ENCODE measurements at regions not wholly inside any gene's neighbourhood (a gene's known extent, or its start where the extent isn't known, plus 50 kb on each side); places are given as distances from the start of the nearest gene placed in this dataset.

- no peak for DNase-seq (ENCODE audit: low read depth in 2 of 2)
Measured at GRCh38 chr11:19519912-19520641, 192.6 kb upstream of the NAV2 start.

- DNase-seq (ENCODE audit: low read depth in 2 of 2) = no peak
Measured at GRCh38 chr11:19519353-19519752, 193.3 kb upstream of the NAV2 start.

- no peak for DNase-seq (ENCODE audit: low read depth in 2 of 2)
Measured at GRCh38 chr11:19513253-19513652, 199.4 kb upstream of the NAV2 start.

GRCh38 chr11:19512618-19513017, 200.0 kb upstream of the NAV2 start:
- DNase-seq (ENCODE audit: low read depth in 2 of 2) = no peak

GRCh38 chr11:19511413-19512183, 201.0 kb upstream of the NAV2 start:
- no peak for DNase-seq (ENCODE audit: low read depth in 2 of 2)

- no peak for DNase-seq (ENCODE audit: low read depth in 2 of 2)
Measured at GRCh38 chr11:19511066-19511412, 201.6 kb upstream of the NAV2 start.

GRCh38 chr11:19510468-19510867, 202.2 kb upstream of the NAV2 start:
- no peak for DNase-seq (ENCODE audit: low read depth in 2 of 2)

GRCh38 chr11:19509215-19509614, 203.4 kb upstream of the NAV2 start:
- no peak for DNase-seq (ENCODE audit: low read depth in 2 of 2)

- no peak for DNase-seq (ENCODE audit: low read depth in 2 of 2)
Measured at GRCh38 chr11:19508165-19508564, 204.5 kb upstream of the NAV2 start.

GRCh38 chr11:19506816-19507486, 205.7 kb upstream of the NAV2 start:
- no peak for DNase-seq (ENCODE audit: low read depth in 2 of 2)

GRCh38 chr11:19502691-19503253, 209.9 kb upstream of the NAV2 start:
- no peak for DNase-seq (ENCODE audit: low read depth in 2 of 2)

GRCh38 chr11:19501631-19502030, 211.0 kb upstream of the NAV2 start:
- DNase-seq (ENCODE audit: low read depth in 2 of 2) = no peak

- DNase-seq (ENCODE audit: low read depth in 2 of 2) = no peak
Measured at GRCh38 chr11:19499999-19500398, 212.6 kb upstream of the NAV2 start.

- no peak for DNase-seq (ENCODE audit: low read depth in 2 of 2)
Measured at GRCh38 chr11:19499026-19499669, 213.5 kb upstream of the NAV2 start.

- DNase-seq (ENCODE audit: low read depth in 2 of 2) = no peak
Measured at GRCh38 chr11:19493446-19494213, 219.0 kb upstream of the NAV2 start.

GRCh38 chr11:19482319-19483100, 230.1 kb upstream of the NAV2 start:
- DNase-seq (ENCODE audit: low read depth in 2 of 2) = no peak

- DNase-seq (ENCODE audit: low read depth in 2 of 2) = no peak
Measured at GRCh38 chr11:19480540-19480939, 232.1 kb upstream of the NAV2 start.

GRCh38 chr11:19478891-19479290, 233.7 kb upstream of the NAV2 start:
- no peak for DNase-seq (ENCODE audit: low read depth in 2 of 2)

GRCh38 chr11:19474954-19475721, 234.4 kb upstream of the E2F8 start:
- DNase-seq (ENCODE audit: low read depth in 2 of 2) = no peak

GRCh38 chr11:19474211-19474610, 233.5 kb upstream of the E2F8 start:
- DNase-seq (ENCODE audit: low read depth in 2 of 2) = no peak

All from activated CD8-positive, alpha-beta memory T cell treated with anti-CD3 and anti-CD28 coated beads for 4 hours (primary cell).